GM18867 (cell line): ENCODE measurements at regions not wholly inside any gene's neighbourhood (a gene's known extent, or its start where the extent isn't known, plus 50 kb on each side); places are given as distances from the start of the nearest gene placed in this dataset.
"Not testable (repeated sequence)": the region's sequence is repeated elsewhere in the genome, so short reads cannot be mapped to it uniquely, and the experiment has no call there.

Source experiments
- ATAC-seq: cut with Tn5 transposase; IDR thresholded peaks from one replicate; pipeline ENCODE4 v1.9.1; 2021; ENCODE audit warnings: mild to moderate bottlenecking, moderate library complexity; ENCODE audit not compliant: unreplicated experiment

- ATAC-seq = no peak
These were observed 58.9 kb downstream of the DHRS2 start for GRCh38 chr14:23694949-23695663.

GRCh38 chr14:23695664-23695999 is 59.5 kb downstream of the DHRS2 start:
- ATAC-seq = no peak

DNA sequence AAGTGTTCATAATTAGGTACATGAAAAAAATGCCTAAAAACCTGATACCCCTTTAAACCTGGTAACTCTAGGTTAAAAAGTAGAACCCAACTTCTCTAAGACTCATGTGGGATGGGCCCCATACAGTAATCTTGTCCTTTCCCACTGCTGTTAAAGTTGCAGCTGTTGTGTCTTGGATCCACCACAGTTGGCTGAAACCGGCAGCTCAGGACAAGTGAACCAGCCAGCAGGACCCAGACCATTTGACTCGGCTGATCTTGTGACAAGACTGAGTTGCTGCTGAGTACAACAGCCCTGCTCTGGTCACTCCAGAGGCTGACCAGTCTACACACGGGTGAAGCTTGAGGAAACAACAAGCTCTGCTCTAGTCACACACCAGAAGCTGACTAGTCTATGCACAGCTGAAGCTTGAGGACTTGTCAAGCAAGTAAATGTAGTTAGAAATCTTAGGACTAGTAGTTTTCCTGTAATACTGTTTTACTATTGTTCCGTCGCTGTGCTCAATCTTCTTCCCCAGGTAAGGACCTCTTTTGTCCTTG is 60.6 kb downstream of the DHRS2 start:
- ATAC-seq = no peak

GRCh38 chr14:23697680-23698079 is 61.5 kb downstream of the DHRS2 start:
- no peak for ATAC-seq

DNA sequence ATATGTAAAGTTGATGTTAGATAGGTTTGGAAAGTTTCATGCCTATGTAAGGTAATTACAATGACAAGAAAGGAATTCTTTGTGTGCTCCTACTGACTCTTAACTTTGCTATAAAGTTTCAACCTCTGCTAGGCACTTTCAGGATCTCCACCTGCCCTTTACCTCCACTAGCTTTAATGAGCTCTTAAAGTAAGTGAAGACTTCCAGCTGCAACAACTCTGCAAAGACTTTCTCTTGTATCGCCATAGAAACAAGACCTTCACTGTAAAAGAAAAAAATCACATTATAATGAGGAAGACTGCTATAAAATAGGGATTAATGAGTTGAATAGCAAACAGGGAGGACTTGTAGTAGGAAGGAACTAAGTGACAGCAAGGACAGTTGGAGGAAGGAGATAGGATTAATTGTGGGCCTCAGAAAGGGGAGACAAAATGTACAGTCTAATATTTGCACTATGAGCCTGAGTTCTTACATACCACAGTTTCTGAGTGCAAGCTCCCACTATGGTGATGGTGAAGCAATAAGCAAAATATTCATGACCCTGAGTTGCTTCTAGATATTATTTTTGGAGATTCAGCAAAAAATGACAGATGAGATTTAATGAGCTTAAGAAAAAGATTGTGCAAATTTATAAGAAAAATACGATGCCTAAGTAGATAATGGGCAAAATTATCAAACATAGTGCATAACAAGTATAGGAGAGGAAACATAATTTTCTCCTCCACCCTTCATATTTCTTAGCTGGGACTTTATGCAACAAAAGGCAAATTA is 66.7 kb downstream of the DHRS2 start:
- ATAC-seq = no peak

GRCh38 chr14:23704890-23705289 is 68.7 kb downstream of the DHRS2 start:
- no peak for ATAC-seq

DNA sequence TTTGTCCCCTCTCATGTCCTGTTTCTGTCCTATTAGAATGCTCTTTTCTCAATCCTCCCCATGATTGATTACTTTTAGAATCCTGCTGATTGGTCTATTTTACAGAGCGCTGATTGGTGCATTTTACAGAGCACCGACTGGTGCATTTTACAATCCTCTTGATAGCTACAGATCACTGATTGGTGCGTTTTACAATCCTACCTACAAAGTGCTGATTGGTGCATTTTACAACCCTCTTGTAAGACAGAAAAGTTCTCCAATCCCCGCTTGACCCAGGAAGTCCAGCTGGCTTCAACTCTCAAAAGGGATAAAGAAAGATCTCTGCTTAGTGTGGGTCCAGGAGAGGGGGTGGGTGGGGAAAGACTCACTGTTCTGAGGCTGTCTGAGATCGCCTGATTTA is 71.3 kb downstream of the DHRS2 start:
- no peak for ATAC-seq

DNA sequence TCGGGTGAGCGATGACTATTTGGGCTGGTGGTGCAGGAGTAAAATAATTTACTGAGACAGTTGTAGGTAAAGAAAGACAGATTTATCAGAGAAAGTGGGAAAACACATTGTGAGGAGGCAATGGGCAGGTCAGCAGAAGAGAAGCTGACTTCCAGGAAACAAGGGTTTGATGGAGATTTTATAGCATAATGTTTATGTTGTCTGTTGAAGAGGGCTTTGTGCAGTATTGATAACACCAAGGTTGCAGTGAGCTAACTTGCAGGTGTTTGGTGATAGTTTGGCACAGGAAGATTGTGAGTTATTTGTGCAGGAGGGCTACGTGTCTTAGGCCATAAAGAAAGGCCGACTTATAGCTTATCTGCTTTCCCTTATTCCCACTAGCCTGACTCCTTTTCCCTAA is 72.2 kb downstream of the DHRS2 start:
- ATAC-seq = no peak

- ATAC-seq = no peak
These were observed 73.8 kb downstream of the DHRS2 start for GRCh38 chr14:23709923-23710322.

DNA sequence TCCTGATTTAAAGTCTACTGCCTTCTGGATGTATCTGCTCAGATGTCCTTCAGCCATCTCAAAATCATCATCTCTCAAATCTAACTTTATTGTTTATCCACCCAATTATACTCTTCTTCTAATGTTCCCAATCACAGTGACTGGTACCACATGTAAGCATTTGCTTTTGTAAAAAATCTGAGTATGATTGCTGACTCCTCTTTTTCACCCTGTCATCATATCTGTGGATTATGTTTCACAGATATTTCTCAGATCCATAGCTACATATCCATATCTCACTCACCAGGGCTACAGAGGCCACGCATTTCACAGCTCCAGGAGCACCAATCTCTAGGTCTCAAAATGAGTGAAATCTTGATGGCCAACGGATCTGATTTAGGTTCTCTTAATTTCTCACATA is 76.1 kb downstream of the DHRS2 start:
- ATAC-seq = no peak

DNA sequence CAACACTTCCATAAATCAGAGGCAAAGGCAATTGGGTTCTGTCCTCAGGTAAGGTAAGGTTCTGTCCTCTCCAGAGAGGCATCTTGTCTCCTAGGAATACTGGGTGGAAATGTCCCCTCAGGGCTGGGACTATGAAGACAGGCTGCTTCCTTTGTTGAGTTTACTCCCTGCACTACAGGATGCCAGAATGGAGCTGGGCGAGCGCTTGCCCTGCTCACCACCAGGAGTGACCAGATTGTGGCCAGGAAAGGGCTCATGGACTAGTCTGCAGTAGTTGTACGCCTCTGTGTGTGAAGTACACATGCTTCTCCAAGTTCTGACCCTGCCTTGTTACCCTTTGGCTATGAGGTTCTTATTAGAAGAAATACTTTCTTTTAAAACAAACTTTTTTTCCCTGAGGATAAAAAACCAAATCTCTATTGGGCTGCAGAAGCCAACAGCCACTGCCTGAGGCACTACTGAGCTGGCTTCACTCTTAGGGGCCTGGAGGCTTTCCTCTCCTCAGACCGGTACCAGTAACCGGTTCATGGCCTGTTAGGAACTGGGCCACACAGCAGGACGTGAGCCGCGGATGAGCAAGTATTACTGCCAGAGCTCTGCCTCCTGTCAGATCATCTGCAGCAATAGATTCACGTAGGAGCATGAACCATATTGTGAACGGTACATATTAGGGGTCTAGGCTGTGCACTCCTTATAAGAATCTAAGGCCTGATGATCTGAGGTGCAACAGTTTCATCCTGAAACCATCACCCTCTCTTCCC is 83.2 kb downstream of the DHRS2 start:
- ATAC-seq = no peak

DNA sequence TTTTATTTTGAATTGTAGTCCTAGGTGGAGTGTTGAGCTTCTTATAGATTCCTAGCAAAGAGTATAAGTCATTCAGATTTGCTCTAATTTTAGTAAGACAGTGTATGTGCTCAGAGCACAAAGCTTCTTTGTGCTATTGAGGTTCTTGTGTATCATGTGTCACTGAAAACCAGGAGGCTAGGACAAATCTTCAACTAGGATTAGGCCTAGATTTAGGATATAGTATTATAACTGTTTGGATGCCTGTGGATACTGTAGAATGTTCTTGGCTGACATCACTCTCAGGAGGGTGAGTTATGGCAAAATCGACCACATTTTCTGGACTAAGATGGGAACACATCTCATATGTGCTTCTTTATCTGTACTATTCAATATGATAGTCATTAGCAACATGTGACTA is 86.5 kb downstream of the DHRS2 start:
- no peak for ATAC-seq

DNA sequence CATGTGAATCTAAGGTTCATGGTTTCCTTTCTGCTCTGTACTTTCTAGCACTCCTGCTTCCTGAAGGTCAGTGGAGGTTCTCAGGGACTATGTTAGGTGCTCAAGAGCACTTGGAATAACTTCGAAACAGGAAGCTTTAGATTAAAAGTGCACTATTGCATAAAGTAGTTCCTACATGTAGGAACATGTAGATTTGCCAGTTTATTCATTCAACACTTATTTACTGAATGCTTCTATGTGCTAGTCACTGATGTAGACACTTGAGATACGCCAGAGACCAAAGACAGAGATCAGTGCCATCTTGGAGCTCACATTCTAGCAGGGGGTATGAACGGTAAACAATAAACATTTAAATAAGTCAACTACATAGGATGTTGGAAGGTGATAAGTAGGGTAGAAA is 87.7 kb downstream of the DHRS2 start:
- ATAC-seq = no peak

DNA sequence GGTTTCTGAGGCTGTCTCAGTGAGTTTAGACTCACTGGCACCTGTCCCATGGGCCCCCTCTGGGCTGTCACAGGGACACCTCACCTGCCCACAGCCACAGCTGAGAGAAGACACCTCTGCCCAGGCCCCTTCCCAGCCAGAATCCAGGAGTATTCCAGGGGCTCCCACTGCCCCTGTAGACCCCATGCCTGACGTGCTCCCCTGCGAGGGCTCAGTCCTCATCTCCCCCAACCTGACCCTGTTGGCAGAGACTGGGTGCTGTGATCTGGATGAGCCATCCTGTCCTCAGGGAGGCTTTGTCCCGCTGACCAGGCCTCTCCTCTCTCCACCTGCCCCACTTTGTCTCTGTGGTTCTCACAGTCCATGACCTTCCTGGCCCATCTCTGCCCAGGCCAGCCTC is 89.4 kb downstream of the DHRS2 start:
- no peak for ATAC-seq

- no peak for ATAC-seq
These were observed 90.0 kb downstream of the DHRS2 start for GRCh38 chr14:23725980-23726710.

- no peak for ATAC-seq
These were observed 91.6 kb downstream of the DHRS2 start for GRCh38 chr14:23727566-23728335.

DNA sequence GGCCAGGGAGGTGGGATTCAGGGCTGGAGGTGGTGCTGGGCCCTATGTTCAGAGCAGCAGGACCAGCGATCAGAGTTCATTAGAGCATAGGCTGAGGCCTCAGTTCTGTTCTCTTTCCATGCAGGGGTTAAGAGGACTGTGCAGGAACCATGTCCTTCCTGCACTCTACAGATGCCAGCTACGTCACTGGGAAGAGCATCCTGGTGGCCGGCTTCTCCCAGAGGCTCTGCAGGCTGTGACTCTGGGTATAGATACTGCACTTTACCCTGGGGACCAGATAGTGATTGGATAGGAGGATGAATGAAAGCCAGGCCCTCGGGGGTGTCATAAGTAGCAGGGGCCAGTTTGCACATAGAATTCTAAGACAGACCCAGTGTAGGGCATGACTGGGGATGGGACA is 92.6 kb downstream of the DHRS2 start:
- no peak for ATAC-seq

DNA sequence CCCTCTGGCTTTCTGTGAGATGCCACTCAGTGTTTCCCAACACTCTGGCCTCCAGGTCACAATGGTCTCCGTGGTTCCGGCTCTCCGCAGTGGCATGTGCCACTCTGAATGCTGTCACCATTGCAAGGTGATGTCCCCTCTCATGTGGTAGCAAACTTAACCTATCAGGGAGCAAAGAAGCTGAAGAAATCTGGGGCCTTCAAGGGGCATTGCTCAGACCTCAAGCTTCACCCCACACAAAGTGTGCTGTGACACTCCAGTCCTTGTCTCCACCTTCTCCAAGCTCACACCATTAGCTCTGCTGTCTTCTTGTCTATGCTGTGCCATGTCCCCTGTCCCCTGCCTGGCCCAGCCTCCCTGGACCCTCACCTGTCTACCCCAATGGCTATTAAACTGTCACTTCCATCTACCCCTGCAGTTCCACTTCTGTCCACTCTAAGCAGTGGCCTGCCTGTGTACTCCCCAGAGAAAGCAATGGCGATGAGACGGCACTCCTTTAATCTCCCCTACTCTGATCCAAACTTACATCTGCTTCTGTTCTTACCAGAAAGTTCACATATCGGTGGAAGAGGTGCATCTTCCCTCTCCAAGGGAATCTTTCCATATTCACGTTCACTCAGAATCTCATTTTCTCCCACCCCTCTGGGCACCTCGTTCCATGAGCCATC is 93.7 kb downstream of the DHRS2 start:
- no peak for ATAC-seq

DNA sequence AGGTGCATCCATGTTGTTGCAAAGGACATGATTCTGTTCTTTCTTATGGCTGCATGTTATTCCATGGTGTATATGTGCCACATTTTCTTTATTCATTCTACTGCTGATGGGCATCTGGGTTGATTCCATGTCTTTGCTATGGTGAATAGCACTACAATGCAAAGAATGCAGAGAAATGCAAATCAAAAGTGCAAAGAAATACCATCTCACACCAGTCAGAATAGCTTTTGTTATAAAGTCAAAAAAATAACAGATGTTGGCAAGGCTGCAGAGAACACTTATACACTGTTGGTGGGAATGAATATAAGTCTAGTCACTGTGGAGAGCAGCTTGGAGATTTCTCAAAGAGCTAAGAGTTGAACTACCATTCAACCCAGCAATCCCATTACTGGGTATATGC is 99.2 kb downstream of the DHRS2 start:
- ATAC-seq = no peak

DNA sequence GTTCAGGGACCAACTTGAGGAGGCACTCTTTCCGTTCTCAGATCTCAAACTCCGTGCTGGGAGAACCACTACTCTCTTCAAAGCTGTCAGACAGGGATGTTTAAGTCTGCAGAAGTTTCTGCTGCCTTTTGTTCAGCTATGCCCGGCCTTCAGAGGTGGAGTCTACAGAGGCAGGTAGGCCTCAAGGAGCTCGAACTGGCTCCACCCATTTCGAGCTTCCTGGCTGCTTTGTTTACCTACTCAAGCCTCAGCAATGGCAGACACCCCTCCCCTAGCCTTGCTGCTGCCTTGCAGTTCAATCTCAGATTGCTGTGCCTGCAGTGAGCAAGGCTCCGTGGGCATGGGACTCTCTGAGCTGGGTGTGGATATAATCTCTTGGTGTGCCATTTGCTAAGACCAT is 108.2 kb downstream of the DHRS2 start:
- ATAC-seq = not testable (repeated sequence)
